AG20443 (cell line): ENCODE measurements at regions not wholly inside any gene's neighbourhood (a gene's known extent, or its start where the extent isn't known, plus 50 kb on each side); places are given as distances from the start of the nearest gene placed in this dataset.

Experiments used
- DNase-seq: peaks from one replicate; pipeline ENCODE4 v3.0.0; 2012; ENCODE audit warnings: low spot score, mixed read lengths

DNA sequence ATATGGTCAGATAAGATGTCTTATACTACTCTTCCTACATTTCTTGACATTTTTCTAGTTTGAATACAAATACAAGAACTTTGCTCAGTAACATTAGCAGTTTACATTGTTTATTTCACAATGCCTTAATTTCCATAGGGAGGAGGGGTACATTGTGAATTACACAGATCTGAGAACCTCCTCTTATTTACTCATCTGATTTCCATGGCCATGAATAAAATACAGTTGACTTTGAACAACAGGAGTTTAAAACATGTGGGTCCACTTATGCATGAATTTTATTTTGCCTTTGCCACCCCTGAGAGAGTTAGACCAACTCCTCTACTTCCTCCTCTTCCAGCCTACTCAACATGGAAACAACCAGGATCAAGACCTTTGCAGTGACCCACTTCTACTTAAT, 67.7 kb downstream of the MGST1 start:
- DNase-seq, result no peak

DNA sequence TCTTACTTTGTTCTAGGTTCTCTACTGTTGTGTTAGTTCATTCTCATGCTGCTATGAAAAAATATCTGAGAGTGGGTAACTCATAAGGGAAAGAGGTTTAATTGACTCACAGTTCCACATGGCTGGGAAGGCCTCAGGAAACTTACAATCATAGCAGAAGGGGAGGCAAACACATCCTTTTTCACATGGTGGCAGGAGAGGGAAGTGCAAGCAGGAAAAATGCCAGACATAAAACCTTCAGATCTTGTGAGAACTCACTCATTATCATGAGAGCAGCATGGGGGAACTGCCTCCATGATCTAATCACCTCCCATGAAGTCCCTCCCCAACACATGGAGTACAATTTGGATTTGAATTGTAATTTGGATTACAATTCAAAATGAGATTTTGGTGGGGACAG, 69.6 kb downstream of the MGST1 start:
- no peak for DNase-seq

DNA sequence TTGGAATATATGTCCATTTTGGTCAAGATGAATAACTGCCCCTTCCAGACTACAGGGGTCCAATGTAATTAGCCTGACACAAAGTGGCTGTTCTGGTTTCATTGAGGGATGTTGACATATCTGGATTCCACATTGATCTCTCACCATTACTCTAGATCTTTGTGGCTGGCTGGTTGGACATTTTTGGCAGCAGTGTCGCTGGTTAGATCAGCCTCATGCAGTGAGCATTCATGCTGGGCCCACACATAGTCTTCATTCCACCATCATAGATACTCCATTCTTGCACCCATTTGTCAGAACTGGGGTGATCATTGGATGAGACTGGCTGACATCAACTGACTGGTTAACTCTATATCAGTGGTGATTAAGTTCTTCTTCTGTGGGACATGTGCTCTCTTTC, 74.4 kb downstream of the MGST1 start:
- DNase-seq, result peak; percentile 16

DNA sequence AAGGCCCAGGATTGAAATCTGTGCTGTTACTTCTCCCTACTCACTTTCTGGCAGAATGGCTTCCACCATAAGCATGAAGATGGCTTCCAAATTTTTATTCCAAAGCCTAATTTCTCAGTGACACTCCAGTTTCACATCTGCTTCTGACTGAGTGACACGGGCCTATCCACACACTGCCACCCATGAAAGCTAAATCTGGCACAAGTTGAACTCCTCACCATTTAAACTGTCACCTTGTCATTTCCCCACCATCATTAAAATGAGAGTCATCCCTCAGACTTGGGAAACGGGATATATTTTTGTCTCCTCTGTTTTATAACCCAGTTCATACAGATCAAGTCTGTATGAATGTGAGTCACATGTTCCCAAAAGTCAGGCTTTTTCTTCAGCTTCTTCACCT, 77.1 kb downstream of the MGST1 start:
- no peak for DNase-seq

DNA sequence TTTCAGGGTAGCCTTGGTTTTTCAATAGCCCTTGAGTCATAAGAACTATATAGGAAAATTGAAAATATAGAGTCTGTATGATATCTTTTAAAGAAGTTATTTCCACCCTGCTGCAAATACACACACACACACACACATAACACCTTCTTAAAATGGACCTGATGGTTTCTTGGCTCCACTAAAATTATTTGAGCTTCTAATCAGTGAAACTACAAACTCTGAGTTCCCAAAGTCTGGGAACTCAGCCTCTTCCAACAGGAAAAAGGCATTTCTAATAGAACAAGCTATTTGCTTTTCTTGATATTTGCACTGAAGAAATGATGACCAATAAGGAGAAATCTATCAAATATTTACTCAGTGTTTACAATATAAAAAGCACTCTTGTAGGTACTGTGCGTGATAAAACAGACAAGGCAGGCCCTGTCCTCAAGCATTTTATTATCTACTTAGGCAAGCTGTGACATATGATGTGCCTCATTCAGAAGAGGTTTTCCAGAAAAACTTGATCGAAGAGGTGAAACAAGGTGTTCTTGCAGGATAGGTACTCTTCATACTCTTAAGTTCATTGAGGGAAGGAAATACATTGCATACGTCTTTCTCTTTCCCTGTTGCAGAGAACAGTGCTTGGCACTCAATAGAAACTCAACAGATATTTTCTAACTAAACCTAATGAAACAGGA, 88.6 kb downstream of the MGST1 start:
- DNase-seq, result no peak

DNA sequence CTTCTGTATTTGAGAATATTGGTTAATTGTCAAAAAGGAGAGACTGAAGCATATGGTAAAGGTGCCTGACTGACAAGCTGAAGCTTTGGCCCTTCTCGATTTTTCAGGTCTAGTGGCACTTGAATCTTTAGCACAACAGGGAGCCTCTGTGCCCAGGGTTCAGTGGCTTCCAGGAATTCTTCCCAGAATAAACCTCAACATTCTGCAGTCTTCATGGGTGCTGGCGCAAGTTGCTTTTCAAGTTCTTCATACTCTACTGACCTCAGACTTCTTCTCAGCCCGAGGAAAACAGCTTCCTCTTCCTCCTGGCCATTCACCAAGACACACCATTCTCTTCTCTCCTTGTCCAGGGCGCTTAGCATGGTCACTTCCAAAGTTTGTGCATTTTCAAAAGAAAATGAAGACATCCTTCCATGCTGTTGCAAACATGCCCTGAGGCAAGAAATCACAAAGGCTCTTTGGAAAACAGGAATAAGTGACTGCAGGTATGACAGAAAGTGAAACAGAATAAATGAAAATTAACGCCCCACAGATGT, 89.9 kb downstream of the MGST1 start:
- DNase-seq, result no peak

DNA sequence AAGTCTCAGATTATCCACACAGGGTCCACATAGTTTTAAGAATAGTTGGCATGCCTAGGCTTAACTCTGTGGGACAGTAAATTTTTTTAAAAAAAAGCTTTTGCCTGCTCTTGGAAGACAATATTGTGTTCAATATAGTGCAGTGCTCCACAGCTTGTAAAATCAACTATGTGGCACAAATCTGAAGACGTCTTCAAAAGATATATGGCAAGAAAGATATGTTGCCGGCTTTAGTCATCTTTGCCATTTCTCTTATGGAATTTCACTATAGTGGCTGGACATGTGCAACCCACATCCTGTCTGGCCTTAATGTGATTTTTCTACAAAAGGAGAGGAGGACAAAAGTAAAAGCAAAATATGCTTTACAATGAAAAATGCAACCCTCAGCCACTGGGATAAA, 90.5 kb downstream of the MGST1 start:
- DNase-seq, result no peak

DNA sequence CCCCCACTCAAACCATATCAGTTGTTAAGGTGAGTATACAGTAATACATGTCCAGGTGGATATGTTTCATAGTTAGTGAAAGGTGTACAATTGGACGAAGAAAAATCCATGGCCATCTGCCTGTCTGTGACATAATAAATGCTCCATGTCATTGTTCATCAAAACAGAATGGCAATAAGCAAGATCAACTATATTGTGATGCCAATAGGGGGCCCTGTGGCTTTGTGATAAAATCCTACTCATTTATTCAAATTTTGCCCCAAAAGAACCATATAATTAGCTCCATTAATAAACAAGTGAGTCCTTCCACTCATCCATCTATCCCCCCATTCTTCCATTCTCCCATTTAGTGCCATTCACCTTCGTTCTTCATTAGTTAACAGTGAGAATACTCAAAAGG, 102.0 kb downstream of the MGST1 start:
- DNase-seq, result no peak

DNA sequence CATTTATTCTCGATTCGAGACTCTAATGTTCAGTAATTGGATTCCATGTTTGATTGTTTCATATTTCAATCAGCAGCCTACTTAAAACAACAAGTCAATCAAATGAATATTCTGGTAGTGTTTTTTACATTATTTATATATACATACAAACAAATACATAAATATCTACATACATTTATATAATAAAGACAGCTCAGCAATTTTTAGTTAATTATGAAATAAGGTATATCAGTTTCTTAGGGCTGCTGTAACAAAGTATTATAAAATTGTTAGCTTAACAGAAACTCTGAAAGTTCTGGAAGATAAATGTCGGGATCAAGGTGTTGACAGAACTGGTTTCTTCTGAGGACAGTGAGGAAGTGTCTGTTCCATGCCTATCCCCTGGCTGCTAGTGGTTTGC, 105.9 kb downstream of the MGST1 start:
- no peak for DNase-seq

DNA sequence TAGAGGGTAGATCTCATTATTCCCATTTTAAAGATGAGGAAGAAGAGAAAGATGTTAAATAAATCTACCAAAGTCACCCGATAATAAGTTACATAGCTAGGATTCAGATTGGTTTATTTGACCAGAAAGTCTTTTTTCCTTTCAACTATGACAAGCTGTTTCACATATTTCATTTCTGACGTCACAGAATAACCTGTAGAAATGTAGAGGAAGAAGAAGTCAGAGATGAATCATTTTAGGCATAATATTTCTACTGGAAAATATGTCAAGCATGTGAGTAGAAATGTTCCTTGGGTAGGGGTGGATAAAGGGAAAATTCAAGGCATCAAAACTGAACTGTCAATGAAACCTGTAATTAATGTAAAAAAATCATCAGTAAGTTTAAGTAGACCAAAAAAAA, 107.0 kb downstream of the MGST1 start:
- no peak for DNase-seq

DNA sequence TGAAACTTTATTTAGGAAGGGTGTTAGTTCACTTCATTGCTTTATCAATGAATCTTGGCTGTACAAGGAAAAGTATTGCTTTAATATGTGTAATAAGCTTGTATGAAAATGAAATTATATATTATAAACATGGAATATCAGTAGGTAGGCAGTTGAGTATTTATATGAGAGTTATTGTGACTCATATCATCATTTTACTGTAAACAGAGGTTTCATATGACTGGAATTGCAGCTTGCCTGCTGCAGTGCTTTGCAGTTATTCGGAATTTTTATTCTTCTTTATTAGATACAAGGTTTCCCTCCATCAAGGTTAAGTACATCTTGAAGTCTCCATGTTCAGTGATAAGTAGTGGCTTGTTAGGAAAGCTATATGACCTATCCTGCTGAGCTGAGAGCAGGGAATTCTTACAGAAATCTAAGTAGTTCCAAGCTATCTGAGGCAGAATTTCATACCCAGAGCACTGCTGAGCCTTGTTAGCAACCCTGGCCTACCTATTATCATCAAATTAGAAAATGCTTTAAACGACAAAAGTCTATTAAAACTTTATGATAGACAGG, 111.2 kb downstream of the MGST1 start:
- no peak for DNase-seq

DNA sequence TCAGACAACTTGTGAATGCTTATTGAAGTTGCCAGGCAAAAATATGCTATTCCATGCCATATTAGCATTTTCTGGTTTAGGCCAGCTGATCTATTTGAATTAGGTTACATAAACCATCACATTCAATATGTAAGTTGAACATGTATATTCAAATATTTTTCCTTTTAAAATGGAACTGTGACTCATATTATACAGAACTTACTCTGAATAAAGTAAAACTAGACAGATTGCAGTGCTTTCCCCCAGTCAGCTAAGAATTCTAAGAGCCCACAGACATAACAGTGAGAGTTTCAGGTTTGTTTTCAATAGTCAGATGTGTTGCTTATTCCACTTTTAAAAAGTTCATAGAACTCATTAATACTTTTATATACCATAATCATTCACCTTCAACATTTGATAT, 119.8 kb downstream of the MGST1 start:
- DNase-seq, result no peak

DNA sequence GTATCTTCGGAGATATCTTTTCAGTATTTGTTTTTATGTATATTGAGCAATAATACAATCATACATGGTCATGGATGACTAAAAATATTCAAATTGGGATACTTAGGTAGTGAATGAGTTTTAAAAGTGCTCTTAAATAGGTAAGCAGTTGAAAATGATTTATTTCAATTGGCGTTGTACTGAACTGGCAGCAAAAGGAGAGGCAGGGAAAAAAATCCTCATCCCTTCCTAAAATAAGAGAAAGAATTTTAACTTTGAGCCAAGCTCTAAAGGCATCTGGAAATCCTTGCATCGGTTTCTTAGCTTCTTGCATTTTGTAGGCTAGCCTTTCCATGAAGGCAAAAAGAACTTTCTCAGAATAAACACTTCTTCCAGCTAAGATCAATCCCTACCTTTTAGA, 125.2 kb downstream of the MGST1 start:
- DNase-seq, result no peak

DNA sequence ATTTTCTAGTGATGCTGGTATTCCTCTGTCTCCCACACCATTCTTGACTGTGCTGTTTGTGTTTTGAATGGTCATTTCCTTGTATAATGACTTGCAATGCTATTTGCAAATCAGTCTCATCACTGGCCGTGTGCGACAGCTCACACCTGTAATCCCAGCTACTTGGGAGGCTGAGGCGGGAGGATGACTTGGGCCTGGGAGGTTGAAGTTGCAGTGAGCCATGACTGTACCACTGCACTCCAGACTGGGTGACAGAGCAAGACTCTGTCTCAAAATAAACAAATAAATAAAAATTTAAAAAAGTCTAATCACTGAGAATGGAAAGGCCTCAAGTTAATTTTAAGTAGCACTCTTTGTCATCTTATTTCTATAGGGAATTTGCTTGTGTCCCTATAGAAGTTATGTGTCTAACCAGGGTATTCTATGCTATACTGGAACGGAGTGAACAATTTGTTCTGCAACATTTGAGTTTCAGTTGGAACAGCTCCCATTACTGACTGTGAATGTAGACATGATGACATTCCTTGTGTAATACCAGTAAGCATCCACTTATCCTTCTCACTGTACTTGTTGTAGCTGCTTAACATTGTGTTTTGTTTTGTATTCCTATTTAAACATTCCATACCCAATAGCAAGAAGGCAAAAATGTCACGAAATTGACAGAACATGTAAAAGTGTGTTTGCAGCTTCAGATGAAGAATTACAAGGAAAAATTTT, 126.3 kb downstream of the MGST1 start:
- DNase-seq, result peak; percentile 13

DNA sequence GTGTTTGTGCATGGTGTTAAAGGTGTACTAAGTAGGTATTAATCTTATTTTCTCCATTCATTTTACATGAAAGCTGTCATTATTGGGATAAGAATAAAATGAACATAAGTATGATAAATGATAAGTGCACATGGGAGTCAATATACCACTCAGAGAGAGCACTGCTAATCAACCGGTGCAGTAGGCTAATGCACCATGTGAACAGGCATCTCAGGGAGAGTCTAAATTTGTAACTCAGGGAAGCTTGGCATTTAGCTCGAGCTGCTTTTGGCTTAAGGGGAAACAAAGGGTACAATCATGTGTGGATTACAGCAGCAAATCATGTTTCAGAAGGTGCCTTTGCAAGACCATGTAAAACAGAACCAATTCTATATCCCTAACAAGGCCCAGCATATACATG, 127.4 kb downstream of the MGST1 start:
- no peak for DNase-seq

DNA sequence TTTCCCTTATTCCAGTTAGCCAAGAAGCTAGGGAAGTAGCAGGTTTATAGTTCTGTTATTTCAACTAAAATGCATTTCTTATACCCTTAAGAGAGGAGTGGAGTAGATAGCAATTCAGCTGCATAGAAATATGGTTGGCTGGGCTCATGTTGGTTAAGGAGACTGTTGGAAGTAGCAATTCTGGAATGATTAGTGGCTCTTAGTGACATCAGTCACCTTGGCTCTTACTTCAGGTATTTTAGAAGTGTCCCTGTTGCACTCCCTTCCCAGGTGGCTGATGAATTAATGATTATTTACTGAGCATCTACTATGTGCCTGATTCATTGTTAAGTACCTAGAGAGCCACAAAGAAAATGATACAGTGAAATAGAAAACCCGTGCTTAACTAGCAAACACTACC, 128.1 kb downstream of the MGST1 start:
- no peak for DNase-seq

DNA sequence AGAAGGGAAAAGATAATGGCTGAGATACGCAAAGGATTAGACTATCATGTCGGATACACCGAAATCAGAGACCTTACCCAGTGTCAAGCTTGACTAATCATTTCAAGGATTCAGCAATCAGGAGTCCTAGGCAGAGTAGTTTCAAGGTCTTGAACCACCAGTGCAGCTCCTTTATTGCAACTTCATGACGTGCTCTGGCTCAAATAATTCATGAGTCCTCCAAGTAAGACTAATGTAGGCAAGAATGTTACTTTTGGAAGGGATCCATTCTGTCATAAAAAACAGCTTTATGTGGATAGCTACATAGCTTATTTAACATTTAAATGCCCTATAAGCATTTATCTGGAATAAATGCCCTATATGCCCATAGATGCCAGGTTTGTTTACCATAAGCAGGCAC, 123.2 kb downstream of the LMO3 start:
- DNase-seq, result no peak

DNA sequence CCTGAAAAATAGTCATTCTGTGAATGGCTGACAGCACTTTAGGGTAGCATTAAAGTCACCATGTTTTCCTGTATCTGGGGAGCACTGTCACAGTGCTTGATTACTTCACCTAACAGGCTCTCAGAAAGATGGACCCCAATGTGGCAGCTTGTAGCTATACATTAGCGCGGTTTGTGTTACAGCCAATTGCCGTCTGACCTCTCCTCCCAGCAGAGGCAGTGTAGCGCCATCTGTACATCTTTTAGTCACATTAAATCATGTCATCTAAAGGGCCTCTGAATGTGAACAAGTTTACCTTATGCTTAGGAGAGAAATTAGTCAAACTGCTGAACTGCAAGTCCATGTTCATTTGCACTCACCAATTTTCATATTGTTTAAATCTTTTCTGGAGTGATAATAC, 113.7 kb downstream of the LMO3 start:
- DNase-seq, result no peak

DNA sequence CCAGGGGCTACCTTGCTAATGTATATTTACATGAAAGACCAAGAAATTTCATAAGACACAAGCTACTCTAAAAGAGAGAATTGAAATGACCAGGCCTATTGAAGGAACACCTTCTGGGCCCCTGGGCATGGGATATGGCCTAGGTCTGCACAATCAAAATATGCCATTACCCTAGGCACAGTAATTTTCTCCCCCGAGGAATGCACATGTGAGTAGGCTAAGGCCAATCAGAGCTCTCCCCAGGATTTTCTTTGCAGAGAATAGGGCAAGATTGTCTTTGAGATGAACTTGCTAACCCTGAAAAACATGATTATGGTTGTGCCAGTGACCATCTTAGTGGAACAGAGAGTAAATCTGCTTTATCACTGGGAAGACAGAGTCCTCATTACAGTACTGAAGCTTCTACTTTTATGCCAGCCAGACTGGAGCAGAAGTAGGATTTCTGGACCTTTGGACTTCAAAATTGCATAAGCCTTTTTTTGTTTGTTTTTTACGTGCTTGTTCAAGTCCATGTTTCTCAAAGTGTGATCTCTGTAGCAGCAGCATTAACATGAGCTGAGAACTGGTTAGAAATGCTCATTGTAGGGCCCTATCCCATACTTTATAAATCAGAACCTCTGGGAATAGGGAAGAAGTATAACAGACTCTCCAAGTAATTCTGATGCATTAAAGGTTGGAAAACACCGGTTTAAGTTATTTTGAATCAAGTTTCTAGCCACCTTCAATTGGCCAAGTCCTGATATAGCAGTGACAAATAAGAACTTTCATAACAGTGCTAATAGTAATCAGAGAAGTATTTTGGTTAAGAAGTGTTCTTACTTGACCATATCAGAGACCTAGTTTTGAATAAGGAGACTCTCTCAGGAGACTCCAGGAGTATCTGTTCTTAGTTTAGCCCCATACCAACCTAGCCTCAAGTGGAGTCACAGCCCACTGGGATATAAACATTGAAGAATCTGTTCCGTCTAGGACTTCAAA, 112.9 kb downstream of the LMO3 start:
- DNase-seq, result no peak

DNA sequence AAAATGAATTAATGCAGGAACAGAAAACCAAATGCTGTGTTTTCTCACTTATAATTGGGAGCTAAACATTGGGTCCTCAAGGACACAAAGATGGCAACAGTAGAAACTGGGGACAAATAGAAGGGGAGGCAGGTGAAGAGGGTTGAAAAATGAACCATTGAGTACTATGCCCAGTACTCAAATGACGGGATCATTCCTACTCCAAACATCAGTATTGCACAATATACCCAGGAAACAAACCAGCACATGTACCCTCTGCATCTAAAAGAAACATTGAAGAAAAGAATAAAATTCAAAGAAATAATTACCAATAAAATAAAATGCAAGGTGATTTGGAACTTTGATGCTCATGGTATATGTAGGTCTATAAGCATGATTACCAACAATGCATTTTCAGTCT, 110.8 kb downstream of the LMO3 start:
- no peak for DNase-seq
